Fibroblast of the aortic adventitia (primary cell): ENCODE measurements at regions not wholly inside any gene's neighbourhood (a gene's known extent, or its start where the extent isn't known, plus 50 kb on each side); places are given as distances from the start of the nearest gene placed in this dataset.

Source experiments
- DNase-seq: peaks from one replicate; pipeline ENCODE4 v3.0.0-alpha.2; 2010; ENCODE audit warnings: low read depth
- H3K4me3 ChIP-seq: 2 replicates; pipeline ENCODE4 v1.5.1; 2011; ENCODE audit warnings: low read depth, mild to moderate bottlenecking, control low read depth, low read length, moderate library complexity
- CTCF ChIP-seq: IDR thresholded peaks from 2 replicates; pipeline ENCODE4 v1.5.1; 2011; ENCODE audit warnings: mild to moderate bottlenecking, low read length, control low read depth, inconsistent platforms; ENCODE audit not compliant: insufficient read depth

- TF ChIP-seq CTCF, result no peak
- DNase-seq, result no peak
Measured at GRCh38 chr20:34163307-34163706, 51.3 kb upstream of the EIF2S2 start.

GRCh38 chr20:34164381-34164984 is 52.4 kb upstream of the EIF2S2 start:
- no peak for TF ChIP-seq CTCF
- H3K4me3 ChIP-seq, result no peak overlapping the region
- DNase-seq, result no peak

More at GRCh38 chr20:34163307-34163706, 51.3 kb upstream of the EIF2S2 start:
- H3K4me3 ChIP-seq, result no peak overlapping the region

- no peak for TF ChIP-seq CTCF
- DNase-seq, result no peak
Measured at GRCh38 chr20:34165018-34165619, 53.1 kb upstream of the EIF2S2 start.

GRCh38 chr20:34171640-34172039 is 59.6 kb upstream of the EIF2S2 start:
- DNase-seq, result no peak
- TF ChIP-seq CTCF, result no peak
- H3K4me3 ChIP-seq, result no peak overlapping the region

More at GRCh38 chr20:34165018-34165619, 53.1 kb upstream of the EIF2S2 start:
- H3K4me3 ChIP-seq, result no peak overlapping the region

- TF ChIP-seq CTCF, result no peak
- H3K4me3 ChIP-seq, result no peak overlapping the region
- DNase-seq, result no peak
Measured at GRCh38 chr20:34172926-34173325, 60.9 kb upstream of the EIF2S2 start.

GRCh38 chr20:34175079-34175478 is 63.0 kb upstream of the EIF2S2 start:
- DNase-seq, result no peak
- no peak for TF ChIP-seq CTCF
- no peak overlapping the region for H3K4me3 ChIP-seq
